ENCODE measurements at regions not wholly inside any gene's neighbourhood (a gene's known extent, or its start where the extent isn't known, plus 50 kb on each side); places are given as distances from the start of the nearest gene placed in this dataset.

DNA sequence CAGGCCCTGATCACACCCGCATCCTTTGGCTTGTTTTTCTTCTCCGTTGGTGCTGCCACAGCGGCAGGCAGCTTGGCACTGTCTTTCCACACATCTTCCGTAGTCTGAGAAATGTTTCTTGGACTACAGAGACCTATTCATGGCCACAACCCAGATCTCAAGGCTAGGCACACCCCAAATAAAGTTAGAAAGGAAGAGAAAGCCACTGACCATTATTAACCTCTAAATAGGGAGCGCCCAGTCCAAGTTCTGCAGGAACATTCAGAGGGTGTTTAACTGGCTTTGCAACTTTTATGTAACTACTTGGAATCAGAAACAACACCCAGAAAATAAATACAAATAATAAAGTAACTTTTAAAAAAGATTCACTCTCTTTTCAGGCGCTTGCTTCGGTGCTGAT lies 124.8 kb upstream of the NEDD9 start:
- TF ChIP-seq, protein P1, sequence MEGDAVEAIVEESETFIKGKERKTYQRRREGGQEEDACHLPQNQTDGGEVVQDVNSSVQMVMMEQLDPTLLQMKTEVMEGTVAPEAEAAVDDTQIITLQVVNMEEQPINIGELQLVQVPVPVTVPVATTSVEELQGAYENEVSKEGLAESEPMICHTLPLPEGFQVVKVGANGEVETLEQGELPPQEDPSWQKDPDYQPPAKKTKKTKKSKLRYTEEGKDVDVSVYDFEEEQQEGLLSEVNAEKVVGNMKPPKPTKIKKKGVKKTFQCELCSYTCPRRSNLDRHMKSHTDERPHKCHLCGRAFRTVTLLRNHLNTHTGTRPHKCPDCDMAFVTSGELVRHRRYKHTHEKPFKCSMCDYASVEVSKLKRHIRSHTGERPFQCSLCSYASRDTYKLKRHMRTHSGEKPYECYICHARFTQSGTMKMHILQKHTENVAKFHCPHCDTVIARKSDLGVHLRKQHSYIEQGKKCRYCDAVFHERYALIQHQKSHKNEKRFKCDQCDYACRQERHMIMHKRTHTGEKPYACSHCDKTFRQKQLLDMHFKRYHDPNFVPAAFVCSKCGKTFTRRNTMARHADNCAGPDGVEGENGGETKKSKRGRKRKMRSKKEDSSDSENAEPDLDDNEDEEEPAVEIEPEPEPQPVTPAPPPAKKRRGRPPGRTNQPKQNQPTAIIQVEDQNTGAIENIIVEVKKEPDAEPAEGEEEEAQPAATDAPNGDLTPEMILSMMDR (IDR thresholded peaks at IDR 0.05; ENCODE audit: borderline replicate concordance, extremely low read depth, low read length, poor library complexity, severe bottlenecking), result no peak
- TF ChIP-seq EZH2 (IDR thresholded peaks at IDR 0.05; ENCODE audit: borderline replicate concordance, low read depth, low read length, severe bottlenecking), result no peak
